Fibroblast of peridontal ligament (primary cell): ENCODE measurements at regions not wholly inside any gene's neighbourhood (a gene's known extent, or its start where the extent isn't known, plus 50 kb on each side); places are given as distances from the start of the nearest gene placed in this dataset.
A peak's percentile ranks its signal among the peaks of the same experiment; 100 is the strongest.

Experiments used
- DNase-seq: peaks from one replicate; pipeline ENCODE4 v3.0.0-alpha.2; 2010; ENCODE audit errors: extremely low read depth

- DNase-seq, result no peak
Observed at GRCh38 chr1:98075626-98076025, 154.8 kb upstream of the DPYD start.

GRCh38 chr1:98073823-98074222 lies 153.0 kb upstream of the DPYD start:
- no peak for DNase-seq

DNA sequence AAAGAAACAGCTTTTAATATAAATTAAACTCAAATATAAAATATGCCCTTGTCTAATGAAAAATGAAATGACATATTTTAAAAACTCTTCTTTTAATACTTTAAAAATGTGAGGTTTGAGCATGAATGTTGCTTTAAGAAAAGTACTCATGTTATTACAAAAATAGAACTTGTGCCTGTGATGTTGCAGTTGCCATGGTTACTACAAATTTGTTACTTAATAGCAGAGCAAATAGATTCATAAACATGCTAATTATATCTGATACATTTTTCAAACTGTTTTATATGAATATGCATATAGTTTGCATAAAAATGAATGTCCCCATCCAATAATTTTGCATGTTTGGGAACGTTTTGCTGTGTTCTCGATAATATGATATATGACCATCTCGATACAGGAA lies 152.3 kb upstream of the DPYD start:
- no peak for DNase-seq

- no peak for DNase-seq
Observed at GRCh38 chr1:98072047-98072446, 151.2 kb upstream of the DPYD start.

- no peak for DNase-seq
Observed at GRCh38 chr1:98068016-98068415, 147.2 kb upstream of the DPYD start.

DNA sequence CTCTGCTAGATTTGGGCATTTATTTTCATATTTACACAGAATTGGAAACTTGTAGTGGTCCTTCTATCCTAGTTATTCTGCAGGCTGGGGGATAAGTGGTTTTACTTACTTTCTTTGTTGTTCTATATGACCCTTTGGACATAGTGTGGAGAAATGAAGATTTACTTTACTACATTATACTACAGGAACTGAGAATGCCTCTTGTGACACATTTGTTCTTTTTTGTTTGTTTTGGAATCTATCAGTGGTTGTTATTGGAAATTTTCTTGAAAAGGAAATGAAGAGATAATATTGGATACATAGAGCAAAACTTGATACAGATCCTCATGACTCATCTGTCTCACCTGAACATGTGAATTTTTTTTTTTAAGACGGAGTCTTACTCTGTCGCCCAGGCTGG lies 146.1 kb upstream of the DPYD start:
- no peak for DNase-seq

GRCh38 chr1:98059620-98060019 lies 138.8 kb upstream of the DPYD start:
- no peak for DNase-seq

DNA sequence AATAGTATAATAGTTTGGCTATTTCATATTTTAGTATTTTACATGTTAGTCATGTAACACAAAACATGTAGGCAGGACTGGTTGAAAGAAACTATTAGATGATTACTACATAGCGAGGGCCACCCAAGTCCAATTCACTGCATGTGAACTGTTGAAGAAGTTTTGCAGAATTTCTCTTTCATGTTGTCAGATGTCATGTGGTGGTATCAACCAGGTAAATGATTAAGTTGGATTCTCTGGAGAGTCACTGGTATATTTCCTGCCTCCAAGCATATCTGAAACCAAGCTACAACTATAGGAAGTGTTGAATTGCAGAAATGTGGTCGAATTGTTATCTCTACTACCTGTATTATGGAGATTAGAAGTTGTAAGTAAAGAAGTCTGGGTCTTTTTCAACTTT lies 137.8 kb upstream of the DPYD start:
- no peak for DNase-seq

DNA sequence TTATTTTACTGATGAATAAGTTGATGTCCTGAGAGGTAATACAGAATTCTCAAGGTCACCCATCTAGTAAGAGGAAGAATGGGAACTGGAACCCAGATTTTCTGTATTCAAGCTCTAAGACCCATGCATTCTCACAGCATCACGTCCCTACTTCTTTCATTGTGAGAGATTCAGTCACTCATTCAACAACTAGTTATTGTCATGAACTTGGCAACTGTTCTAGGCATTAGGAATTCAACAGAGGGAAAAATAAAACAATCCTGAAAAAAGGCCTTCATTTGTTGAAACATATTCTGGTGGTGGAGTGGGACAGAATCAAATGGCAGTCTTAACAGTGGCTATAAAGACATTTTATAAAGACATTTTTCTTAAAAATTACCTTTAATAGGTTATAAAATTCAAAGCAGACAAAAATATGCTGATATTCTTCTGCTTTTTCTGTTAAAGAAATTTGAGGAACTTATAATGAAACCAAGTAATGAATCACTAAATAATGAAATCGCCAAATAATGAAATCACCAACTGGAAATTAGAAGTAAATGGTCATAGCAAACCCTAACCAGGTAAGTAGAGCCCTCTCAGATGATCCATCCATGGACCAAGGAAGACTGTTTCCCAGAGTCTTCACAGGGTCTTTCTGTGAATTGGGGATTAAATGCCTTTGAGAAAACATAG lies 136.5 kb upstream of the DPYD start:
- DNase-seq, result no peak

- no peak for DNase-seq
Observed at GRCh38 chr1:98056781-98057180, 135.9 kb upstream of the DPYD start.

- no peak for DNase-seq
Observed at GRCh38 chr1:98055457-98055856, 134.6 kb upstream of the DPYD start.

DNA sequence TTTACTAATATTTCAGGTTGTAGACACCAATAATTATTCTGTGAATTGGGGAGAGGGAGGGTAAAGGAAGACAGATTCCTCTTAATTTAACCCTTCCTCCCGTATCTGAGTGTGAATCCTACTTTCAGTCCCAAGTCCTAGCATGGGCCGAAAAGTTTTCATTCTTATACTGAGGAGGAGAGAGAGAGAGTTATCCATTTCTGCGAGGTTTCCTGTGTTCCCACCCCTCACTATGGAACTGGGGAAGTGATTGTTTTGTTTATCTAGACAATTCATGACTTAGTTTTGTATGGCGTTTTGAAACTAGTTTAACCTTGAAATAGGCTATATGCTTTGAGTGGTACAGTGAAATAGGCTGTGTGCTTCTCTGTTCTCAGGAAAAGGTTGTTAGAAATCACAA lies 134.0 kb upstream of the DPYD start:
- no peak for DNase-seq

- no peak for DNase-seq
Observed at GRCh38 chr1:98054367-98054701, 133.5 kb upstream of the DPYD start.

DNA sequence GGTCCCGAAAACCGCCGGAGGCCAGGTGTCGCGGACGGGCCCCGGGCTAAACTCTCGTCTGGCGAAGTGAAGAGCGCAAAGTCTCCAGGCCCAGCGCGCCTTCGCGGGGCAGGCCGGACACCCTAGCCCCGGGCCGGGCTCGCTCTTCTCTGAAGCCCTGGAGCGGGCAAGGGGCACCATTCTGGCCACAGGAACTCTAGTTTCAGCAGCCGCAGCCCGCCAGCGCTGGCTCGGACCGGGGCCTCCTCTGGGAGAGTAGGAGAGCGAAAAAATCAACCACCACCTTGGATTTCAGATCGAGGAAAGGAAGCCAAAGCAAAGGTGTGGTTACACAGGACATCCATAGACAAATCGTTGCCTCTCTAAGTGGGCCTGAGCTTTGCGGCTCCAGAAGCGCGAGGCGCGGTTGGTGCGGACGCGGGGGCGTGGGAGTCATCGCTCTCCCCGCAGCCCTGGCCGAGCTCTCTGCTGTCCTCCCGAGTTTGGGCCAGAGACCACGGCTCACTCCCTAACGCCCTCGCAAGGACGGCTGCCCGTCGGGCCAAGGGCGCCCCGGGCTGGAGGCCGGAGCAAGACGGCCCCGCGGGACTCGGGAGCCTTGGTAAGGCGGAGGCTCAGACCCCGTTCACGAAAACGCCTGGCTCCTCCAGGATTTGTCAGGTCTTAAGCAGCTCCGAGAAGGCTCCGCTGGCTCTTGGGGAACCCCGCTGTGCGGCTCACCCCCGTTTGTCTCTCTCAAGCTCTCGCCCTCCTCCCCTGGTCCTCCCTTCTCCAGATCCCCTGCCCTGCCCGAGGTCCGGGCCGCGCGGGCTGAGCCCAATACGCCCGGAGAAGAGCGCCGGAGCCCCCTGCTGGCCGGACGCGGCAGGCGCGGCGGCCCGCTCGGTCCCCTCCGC lies 132.9 kb upstream of the DPYD start:
- peak; percentile 71 for DNase-seq

- DNase-seq, result peak; percentile 88
Observed at GRCh38 chr1:98051065-98051675, 130.3 kb upstream of the DPYD start.

GRCh38 chr1:98049370-98050135 lies 128.7 kb upstream of the DPYD start:
- no peak for DNase-seq

GRCh38 chr1:98048751-98049325 lies 128.0 kb upstream of the DPYD start:
- no peak for DNase-seq

DNA sequence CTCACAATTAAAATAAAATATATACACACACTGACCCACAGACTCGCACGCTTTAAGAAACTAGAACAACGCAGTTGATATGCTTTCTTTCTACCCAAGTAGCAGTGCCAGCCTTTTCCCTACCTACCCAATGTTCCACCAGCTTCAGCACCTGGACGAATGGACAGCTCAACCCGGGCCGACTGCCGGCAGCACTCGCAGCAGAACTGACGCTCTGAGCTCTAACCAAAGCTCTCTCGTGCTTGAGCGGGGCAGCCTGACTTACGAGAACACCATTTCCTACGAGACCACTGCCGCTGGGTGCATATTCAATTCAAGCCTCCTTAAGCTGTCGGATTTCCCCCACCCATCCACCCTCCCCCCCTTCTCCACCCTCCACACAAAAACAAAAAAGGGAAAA lies 127.4 kb upstream of the DPYD start:
- DNase-seq, result peak; percentile 89

GRCh38 chr1:98047171-98047570 lies 126.3 kb upstream of the DPYD start:
- DNase-seq, result no peak

DNA sequence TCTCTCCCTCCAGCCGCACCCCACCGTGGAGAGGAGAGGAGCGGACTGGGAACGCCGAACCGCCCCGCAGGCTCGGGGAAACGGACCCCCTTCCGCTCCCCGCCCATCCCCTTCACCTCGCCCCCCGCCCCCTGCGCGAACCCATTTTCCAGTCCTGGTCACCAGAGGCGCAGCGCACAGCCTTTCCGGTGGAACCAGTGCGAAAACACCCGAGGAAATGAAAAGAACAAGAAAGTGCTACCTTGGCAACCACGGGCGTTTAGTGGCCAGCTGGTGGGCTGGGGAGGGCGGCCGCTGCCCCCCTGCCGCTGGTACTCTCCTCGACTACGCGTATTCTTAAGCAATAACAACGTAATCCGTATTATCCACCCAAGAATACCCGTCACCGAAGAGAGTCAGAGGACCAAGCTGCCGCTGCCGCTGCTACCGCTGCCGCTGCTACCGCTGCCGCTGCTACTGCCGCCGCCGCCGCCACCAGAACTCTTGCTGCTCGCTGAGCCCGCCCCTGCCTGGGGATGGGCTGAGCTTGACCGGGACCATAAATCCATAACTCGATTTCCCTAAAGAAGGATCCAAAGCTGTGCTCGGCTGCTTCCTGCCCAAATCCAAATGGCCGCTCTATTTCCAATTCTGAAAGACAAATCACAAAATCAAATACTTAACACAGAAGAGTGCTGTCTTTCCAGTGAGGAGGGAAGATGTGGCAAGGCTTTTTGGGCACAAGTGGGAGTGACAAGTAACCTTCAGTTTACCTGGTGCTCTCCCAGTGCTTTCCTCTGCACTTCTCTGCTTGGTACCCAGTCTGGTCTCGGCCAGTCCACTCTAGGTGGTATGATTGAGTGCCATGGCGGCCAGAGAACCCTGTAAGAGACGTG lies 125.2 kb upstream of the DPYD start:
- DNase-seq, result peak; percentile 50

DNA sequence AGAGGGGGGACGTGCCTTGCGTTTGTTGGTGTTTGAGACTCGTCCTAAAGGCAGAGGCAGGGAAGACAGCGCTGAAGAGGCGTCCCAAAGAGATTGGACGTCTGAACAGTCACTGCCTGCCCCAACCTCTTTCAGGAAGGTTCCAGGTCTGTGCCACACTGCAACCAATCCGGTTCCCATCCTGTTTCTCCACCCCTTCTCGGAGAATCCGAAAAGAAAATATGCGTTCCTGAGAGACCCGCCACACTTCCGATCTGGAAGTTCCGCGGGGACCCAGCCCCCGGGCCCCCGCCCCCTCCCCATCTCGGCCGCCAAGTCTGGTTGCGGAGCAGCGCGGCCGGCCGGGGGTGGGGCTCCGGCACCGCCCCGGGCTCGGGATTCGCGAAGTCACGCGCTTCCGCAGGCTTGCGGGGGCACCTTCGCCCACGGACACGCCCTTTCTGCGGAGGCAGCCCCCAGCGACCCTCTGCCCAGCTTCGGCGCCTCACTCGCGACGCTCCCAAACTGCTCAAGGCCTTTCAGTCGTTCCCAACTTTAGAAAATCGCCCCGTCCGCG lies 124.5 kb upstream of the DPYD start:
- peak; percentile 48 for DNase-seq
